Neural progenitor cell (in vitro differentiated cells): ENCODE measurements at regions not wholly inside any gene's neighbourhood (a gene's known extent, or its start where the extent isn't known, plus 50 kb on each side); places are given as distances from the start of the nearest gene placed in this dataset.

Experiments
- DNase-seq: peaks from one replicate; pipeline ENCODE4 v3.0.0-alpha.2; 2016; ENCODE audit warnings: low spot score
- H2AFZ ChIP-seq: fragments of 200-600 bp; sonication (generic); replicated peaks from 2 replicates; pipeline ENCODE4 v1.6.1; 2016; ENCODE audit warnings: antibody characterized with exemption
- H3F3A ChIP-seq: fragments of 200-600 bp; sonication (generic); 2 replicates; pipeline ENCODE4 v1.6.1; 2016; ENCODE audit warnings: antibody characterized with exemption, low read depth
- H3K27ac ChIP-seq: fragments of 200-600 bp; sonication (generic); 2 replicates; pipeline ENCODE4 v1.5.1; 2016; ENCODE audit warnings: mild to moderate bottlenecking
- H3K27me3 ChIP-seq: fragments of 200-600 bp; sonication (generic); 2 replicates; pipeline ENCODE4 v1.6.1; 2016; ENCODE audit warnings: mild to moderate bottlenecking, moderate library complexity
- H3K36me3 ChIP-seq: fragments of 200-600 bp; sonication (generic); 2 replicates; pipeline ENCODE4 v1.5.1; 2016
- H3K4me1 ChIP-seq: fragments of 200-600 bp; sonication (generic); 2 replicates; pipeline ENCODE4 v1.6.1; 2016; ENCODE audit warnings: mixed run types
- H3K4me2 ChIP-seq: fragments of 200-600 bp; sonication (generic); 2 replicates; pipeline ENCODE4 v1.6.1; 2016
- H3K4me3 ChIP-seq: fragments of 200-600 bp; sonication (generic); 2 replicates; pipeline ENCODE4 v1.5.1; 2016
- H3K79me2 ChIP-seq: fragments of 200-600 bp; sonication (generic); 2 replicates; pipeline ENCODE4 v1.6.1; 2016; ENCODE audit warnings: low read depth
- H3K9ac ChIP-seq: fragments of 200-600 bp; sonication (generic); 2 replicates; pipeline ENCODE4 v1.6.1; 2016
- H3K9me3 ChIP-seq: fragments of 200-600 bp; sonication (generic); 2 replicates; pipeline ENCODE4 v1.5.1; 2016; ENCODE audit warnings: low read depth
- H4K20me1 ChIP-seq: fragments of 200-600 bp; sonication (generic); 2 replicates; pipeline ENCODE4 v1.6.1; 2016; ENCODE audit warnings: low read depth
- H3K27ac Mint-ChIP-seq: 3 replicates; pipeline ENCODE4 v1.8.0; 2021; ENCODE audit warnings: mixed read lengths
- H3K27me3 Mint-ChIP-seq: 2 replicates; pipeline ENCODE4 v1.8.0; 2022; ENCODE audit warnings: low read depth, mild to moderate bottlenecking, inconsistent platforms, moderate library complexity, mixed read lengths; ENCODE audit not compliant: insufficient read depth
- H3K36me3 Mint-ChIP-seq: 3 replicates; pipeline ENCODE4 v1.8.0; 2021; ENCODE audit warnings: mixed read lengths
- H3K4me1 Mint-ChIP-seq: 3 replicates; pipeline ENCODE4 v1.8.0; 2021; ENCODE audit warnings: mixed read lengths
- H3K4me3 Mint-ChIP-seq: 3 replicates; pipeline ENCODE4 v1.8.0; 2021; ENCODE audit warnings: mild to moderate bottlenecking, moderate library complexity, mixed read lengths
- H3K9me3 Mint-ChIP-seq: 3 replicates; pipeline ENCODE4 v1.8.0; 2020; ENCODE audit warnings: mixed read lengths
- EZH2 ChIP-seq: fragments of 200-600 bp; sonication (generic); IDR thresholded peaks from 2 replicates; pipeline ENCODE4 v1.6.1; 2017; ENCODE audit warnings: antibody characterized with exemption, mild to moderate bottlenecking, moderate library complexity
- EZH2phosphoT487 ChIP-seq: fragments of 200-600 bp; sonication (generic); IDR thresholded peaks from 2 replicates; pipeline ENCODE4 v1.6.1; 2017; ENCODE audit warnings: antibody characterized with exemption
- TF ChIP-seq, protein P1 (sequence below): fragments of 200-600 bp; sonication (generic); IDR thresholded peaks from 2 replicates; pipeline ENCODE4 v1.5.1; 2017; ENCODE audit warnings: antibody characterized with exemption, mild to moderate bottlenecking

GRCh38 chr7:130897515-130898419 lies 163.8 kb upstream of the KLF14 start:
- Histone ChIP-seq H3K4me1 (peaks cover 34% of the 10 kb centered on the region), H3K27ac (no peak overlapping the region), H3K36me3 (no peaks in the 10 kb centered on the region), H3K4me3 (no peak overlapping the region), H2AFZ (no peak overlapping the region), H4K20me1 (no peaks in the 10 kb centered on the region), H3F3A (peaks cover 10% of the 10 kb centered on the region), H3K4me2 (no peak overlapping the region), H3K79me2 (no peaks in the 10 kb centered on the region), H3K9me3 (no peaks in the 10 kb centered on the region), H3K9ac (no peak overlapping the region), H3K27me3 (no peaks in the 10 kb centered on the region)
- Mint-ChIP-seq H3K36me3 (peaks cover 2% of the 10 kb centered on the region), H3K27me3 (peaks cover 14% of the 10 kb centered on the region), H3K27ac (no peak overlapping the region), H3K4me3 (no peak overlapping the region), H3K9me3 (peaks cover 9% of the 10 kb centered on the region), H3K4me1 (peaks cover 74% of the 10 kb centered on the region)
- TF ChIP-seq EZH2 (no peak), EZH2phosphoT487 (no peak)
- TF ChIP-seq, protein P1, sequence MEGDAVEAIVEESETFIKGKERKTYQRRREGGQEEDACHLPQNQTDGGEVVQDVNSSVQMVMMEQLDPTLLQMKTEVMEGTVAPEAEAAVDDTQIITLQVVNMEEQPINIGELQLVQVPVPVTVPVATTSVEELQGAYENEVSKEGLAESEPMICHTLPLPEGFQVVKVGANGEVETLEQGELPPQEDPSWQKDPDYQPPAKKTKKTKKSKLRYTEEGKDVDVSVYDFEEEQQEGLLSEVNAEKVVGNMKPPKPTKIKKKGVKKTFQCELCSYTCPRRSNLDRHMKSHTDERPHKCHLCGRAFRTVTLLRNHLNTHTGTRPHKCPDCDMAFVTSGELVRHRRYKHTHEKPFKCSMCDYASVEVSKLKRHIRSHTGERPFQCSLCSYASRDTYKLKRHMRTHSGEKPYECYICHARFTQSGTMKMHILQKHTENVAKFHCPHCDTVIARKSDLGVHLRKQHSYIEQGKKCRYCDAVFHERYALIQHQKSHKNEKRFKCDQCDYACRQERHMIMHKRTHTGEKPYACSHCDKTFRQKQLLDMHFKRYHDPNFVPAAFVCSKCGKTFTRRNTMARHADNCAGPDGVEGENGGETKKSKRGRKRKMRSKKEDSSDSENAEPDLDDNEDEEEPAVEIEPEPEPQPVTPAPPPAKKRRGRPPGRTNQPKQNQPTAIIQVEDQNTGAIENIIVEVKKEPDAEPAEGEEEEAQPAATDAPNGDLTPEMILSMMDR = no peak
- DNase-seq = no peak

- Mint-ChIP-seq H3K27me3 (peaks cover 17% of the 10 kb centered on the region), H3K9me3 (peaks cover 9% of the 10 kb centered on the region), H3K4me3 (no peak overlapping the region), H3K4me1 (peaks cover 81% of the 10 kb centered on the region), H3K27ac (no peak overlapping the region), H3K36me3 (peaks cover 2% of the 10 kb centered on the region)
- Histone ChIP-seq H3K36me3 (no peaks in the 10 kb centered on the region), H3K79me2 (no peaks in the 10 kb centered on the region), H3K4me2 (no peak overlapping the region), H3F3A (peaks cover 10% of the 10 kb centered on the region), H3K9ac (no peak overlapping the region), H3K27me3 (no peaks in the 10 kb centered on the region), H3K27ac (no peak overlapping the region), H3K4me3 (no peak overlapping the region), H4K20me1 (no peaks in the 10 kb centered on the region), H3K9me3 (no peaks in the 10 kb centered on the region), H3K4me1 (peaks cover 33% of the 10 kb centered on the region), H2AFZ (no peak overlapping the region)
- no peak for DNase-seq
- no peak for TF ChIP-seq EZH2
- TF ChIP-seq EZH2phosphoT487 = no peak
- TF ChIP-seq, protein P1 = no peak
Observed at GRCh38 chr7:130899071-130899560, 165.1 kb upstream of the KLF14 start.

DNA sequence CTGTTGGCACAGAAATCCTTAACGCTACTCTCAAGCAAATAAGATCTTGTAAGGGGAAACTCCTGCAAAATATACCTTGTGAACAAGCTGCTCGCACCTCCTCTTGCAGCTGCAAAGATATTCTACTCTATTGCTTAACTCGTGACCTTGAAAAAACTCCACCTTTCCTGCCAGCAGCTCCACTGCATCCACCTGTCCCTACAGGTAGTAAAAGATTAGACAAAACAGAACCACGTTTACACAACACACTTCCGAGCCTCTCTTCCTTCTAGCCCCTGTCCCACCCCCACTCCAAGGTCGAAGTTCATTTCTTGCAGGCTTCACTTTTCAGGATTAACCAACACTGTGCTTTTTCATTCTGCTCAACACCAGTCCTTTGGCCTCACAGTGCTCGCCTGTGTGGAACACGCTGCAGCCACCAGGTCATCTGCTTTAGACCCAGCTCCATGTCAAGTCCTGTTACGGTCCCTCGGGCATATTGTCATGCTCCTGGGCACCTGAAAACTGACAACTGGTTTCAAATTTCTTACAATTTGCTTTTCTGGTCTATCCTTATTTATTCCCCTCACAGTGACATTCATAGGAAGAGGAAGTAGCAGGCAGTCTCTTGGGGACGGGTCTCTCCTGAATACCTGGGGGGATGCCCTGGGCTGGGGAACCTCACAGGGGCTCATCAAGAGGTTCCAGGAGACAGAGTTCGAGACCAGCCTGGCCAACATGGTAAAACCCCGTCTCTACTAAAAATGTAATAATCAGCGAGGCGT lies 165.8 kb upstream of the KLF14 start:
- TF ChIP-seq, protein P1 = no peak
- TF ChIP-seq EZH2 (no peak), EZH2phosphoT487 (no peak)
- Histone ChIP-seq H3K4me1 (peaks cover 26% of the 10 kb centered on the region), H3K36me3 (no peaks in the 10 kb centered on the region), H3F3A (peaks cover 10% of the 10 kb centered on the region), H3K4me2 (no peak overlapping the region), H4K20me1 (no peaks in the 10 kb centered on the region), H2AFZ (no peak overlapping the region), H3K27ac (no peak overlapping the region), H3K9me3 (no peaks in the 10 kb centered on the region), H3K79me2 (no peaks in the 10 kb centered on the region), H3K9ac (no peak overlapping the region), H3K27me3 (no peaks in the 10 kb centered on the region), H3K4me3 (no peak overlapping the region)
- Mint-ChIP-seq H3K36me3 (peaks cover 2% of the 10 kb centered on the region), H3K4me1 (peaks cover 77% of the 10 kb centered on the region), H3K27ac (no peak overlapping the region), H3K9me3 (peaks cover 9% of the 10 kb centered on the region), H3K4me3 (no peak overlapping the region), H3K27me3 (peaks cover 15% of the 10 kb centered on the region)
- DNase-seq = no peak
